BLaER1 treated with 17β-estradiol and CSF1 and Interleukin-3, amounts not matched to agents 10 nM and 100 nM (cell line): ENCODE measurements at regions not wholly inside any gene's neighbourhood (a gene's known extent, or its start where the extent isn't known, plus 50 kb on each side); places are given as distances from the start of the nearest gene placed in this dataset.

Source experiments
- H3K27ac ChIP-seq, 11 experiments: shearing (Covaris generic); formaldehyde crosslinking; 2 replicates each; pipeline ENCODE4 v1.8.1; 2022
- H3K27me3 ChIP-seq, 11 experiments: shearing (Covaris generic); formaldehyde crosslinking; 2 replicates each; pipeline ENCODE4 v1.8.1; 2022
- H3K36me3 ChIP-seq, 11 experiments: shearing (Covaris generic); formaldehyde crosslinking; 2 replicates each; pipeline ENCODE4 v1.8.1; 2022
- H3K4me1 ChIP-seq, 10 experiments: shearing (Covaris generic); formaldehyde crosslinking; 2 replicates each; pipeline ENCODE4 v1.8.1; 2022
- H3K4me2 ChIP-seq, 11 experiments: shearing (Covaris generic); formaldehyde crosslinking; 2 replicates each; pipeline ENCODE4 v1.8.1; 2022
- H3K4me3 ChIP-seq, 10 experiments: shearing (Covaris generic); formaldehyde crosslinking; 2 replicates each; pipeline ENCODE4 v1.8.1; 2022
- H3K9ac ChIP-seq, 11 experiments: shearing (Covaris generic); formaldehyde crosslinking; 2 replicates each; pipeline ENCODE4 v1.8.1; 2022
- H3K9me3 ChIP-seq, 11 experiments: shearing (Covaris generic); formaldehyde crosslinking; replicated peaks in 1 of 11; 2 replicates each; pipeline ENCODE4 v1.8.1; 2022
- H4K20me1 ChIP-seq, 11 experiments: shearing (Covaris generic); formaldehyde crosslinking; 2 replicates each; pipeline ENCODE4 v1.8.1; 2022
- Cebpa-rat ChIP-seq, 11 experiments: shearing (Covaris generic); IDR thresholded peaks; 2 replicates each; pipeline ENCODE4 v1.8.1; 2022

DNA sequence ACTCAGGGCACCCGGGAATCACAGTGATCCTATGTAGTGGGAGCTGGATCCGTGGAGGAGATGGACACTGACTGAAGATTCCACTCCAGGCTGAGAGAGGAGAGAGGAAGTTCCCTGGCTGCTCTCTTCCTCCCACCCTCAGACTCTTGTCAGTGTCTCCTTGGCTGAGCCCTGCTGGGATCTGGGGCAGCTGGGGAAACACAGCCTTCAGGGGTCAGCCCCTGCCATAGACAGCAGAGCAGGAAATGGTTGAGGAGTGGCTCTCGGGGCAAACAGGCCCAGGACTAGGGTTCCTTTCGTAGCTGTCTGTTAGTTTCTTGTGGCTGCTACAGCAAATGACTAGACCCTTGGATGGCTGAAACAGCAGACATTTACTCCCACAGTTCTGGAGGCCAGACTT, 174.4 kb upstream of the BMPER start:
- peaks cover 0 to 11% (median 6%) of the 10 kb centered on the region in 10 experiments; a peak in 11 of 20 replicates for H3K4me1 ChIP-seq
- no peak overlapping the region for H3K27ac ChIP-seq
- H3K9me3 ChIP-seq, result 0 out of 22 replicates have a peak, but pooled peaks cover 0 to 5% (median 0%) of the 10 kb centered on the region in 11 experiments
- H3K36me3 ChIP-seq, result no peaks in the 10 kb centered on the region
- H3K4me3 ChIP-seq, result no peak overlapping the region
- no peak overlapping the region for H3K9ac ChIP-seq
- no peaks in the 10 kb centered on the region for H4K20me1 ChIP-seq
- H3K4me2 ChIP-seq, result no peak overlapping the region
- H3K27me3 ChIP-seq, result no peaks in the 10 kb centered on the region
- TF ChIP-seq Cebpa-rat (IDR thresholded peaks at IDR 0.05), result no peak

DNA sequence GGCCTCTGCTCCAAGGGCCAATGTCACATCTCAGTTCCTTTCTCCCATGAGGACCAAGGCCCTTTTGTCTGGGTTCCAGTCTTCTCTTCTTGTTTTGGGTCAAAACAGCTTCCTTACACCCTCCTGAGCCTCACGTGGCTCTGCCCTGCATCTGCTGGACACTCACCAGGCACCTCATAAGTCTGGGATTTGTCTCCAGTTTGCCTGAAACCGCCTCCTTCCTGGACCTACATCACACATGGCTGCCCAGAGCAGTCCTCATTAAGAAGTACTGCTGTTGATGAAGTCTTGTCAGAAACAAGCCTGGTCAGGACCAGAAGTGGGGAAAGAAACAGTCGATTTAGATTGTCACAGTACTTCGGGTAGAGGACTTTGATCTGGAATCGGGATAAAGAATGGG, 173.4 kb upstream of the BMPER start:
- H3K4me3 ChIP-seq, result no peak overlapping the region
- TF ChIP-seq Cebpa-rat (IDR thresholded peaks at IDR 0.05), result no peak
- H3K9ac ChIP-seq, result no peak overlapping the region
- H3K4me1 ChIP-seq, result peaks cover 0 to 11% (median 6%) of the 10 kb centered on the region in 10 experiments; a peak in 11 of 20 replicates
- no peak overlapping the region for H3K4me2 ChIP-seq
- H3K27me3 ChIP-seq, result no peaks in the 10 kb centered on the region
- H3K9me3 ChIP-seq, result 0 out of 22 replicates have a peak, but pooled peaks cover 0 to 5% (median 0%) of the 10 kb centered on the region in 11 experiments
- no peaks in the 10 kb centered on the region for H3K36me3 ChIP-seq
- no peak overlapping the region for H3K27ac ChIP-seq
- H4K20me1 ChIP-seq, result no peaks in the 10 kb centered on the region

DNA sequence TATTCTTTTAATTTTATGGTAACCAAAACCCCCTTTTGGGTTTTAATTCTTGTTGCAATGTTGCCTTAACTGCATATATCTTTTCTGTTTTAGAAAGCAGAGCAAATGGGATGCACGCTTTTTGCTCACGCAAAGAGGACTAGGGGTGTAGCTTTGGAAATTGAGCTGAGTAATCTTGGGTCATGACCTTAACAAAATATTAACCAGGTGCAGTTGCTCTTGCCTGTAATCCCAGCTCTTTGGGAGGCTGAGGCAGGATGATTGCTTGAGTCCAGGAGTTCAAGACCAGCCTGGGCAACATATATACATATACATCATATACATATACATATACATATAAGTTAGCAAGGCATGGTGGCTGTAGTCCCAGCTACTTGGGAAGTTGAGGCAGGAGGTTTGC, 172.9 kb upstream of the BMPER start:
- no peak overlapping the region for H3K9ac ChIP-seq
- 0 out of 22 replicates have a peak, but pooled peaks cover 0 to 5% (median 0%) of the 10 kb centered on the region in 11 experiments for H3K9me3 ChIP-seq
- H3K36me3 ChIP-seq, result no peaks in the 10 kb centered on the region
- H3K4me2 ChIP-seq, result no peak overlapping the region
- H3K27ac ChIP-seq, result no peak overlapping the region
- no peak for TF ChIP-seq Cebpa-rat (IDR thresholded peaks at IDR 0.05)
- no peaks in the 10 kb centered on the region for H3K27me3 ChIP-seq
- no peaks in the 10 kb centered on the region for H4K20me1 ChIP-seq
- peaks cover 0 to 11% (median 6%) of the 10 kb centered on the region in 10 experiments; a peak in 11 of 20 replicates for H3K4me1 ChIP-seq
- H3K4me3 ChIP-seq, result no peak overlapping the region

GRCh38 chr7:33733870-33734650, 171.3 kb upstream of the BMPER start:
- no peak for TF ChIP-seq Cebpa-rat (IDR thresholded peaks at IDR 0.05)

DNA sequence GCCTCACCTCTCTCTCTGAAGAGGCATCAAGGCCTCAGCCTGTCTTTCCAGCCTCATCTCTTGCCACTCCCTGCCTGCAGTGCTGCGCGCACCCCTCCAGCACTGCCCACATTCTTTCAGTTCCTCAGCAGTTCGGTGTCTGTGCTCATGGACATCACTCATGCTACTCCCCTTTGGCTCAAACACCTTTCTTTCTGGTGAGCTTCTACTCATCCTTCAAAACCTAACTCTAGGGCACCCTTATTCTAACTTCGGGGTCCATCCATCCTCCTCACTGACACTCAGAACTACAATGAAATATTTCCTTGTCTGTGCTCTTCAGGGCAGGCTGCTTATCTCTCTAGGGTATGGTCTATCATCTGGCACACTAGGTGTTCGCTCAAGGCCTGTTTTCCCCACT, 169.9 kb upstream of the BMPER start:
- Histone ChIP-seq H3K4me3 (no peak overlapping the region), H3K36me3 (no peaks in the 10 kb centered on the region), H3K27me3 (no peaks in the 10 kb centered on the region), H3K9ac (no peak overlapping the region), H4K20me1 (no peaks in the 10 kb centered on the region), H3K9me3 (no peaks in the 10 kb centered on the region), H3K4me1 (no peaks in the 10 kb centered on the region), H3K4me2 (no peak overlapping the region), H3K27ac (no peak overlapping the region)
- TF ChIP-seq Cebpa-rat (IDR thresholded peaks at IDR 0.05), result no peak

More at GRCh38 chr7:33733870-33734650, 171.3 kb upstream of the BMPER start:
- Histone ChIP-seq H3K9me3 (0 out of 22 replicates have a peak, but pooled peaks cover 0 to 5% (median 0%) of the 10 kb centered on the region in 11 experiments), H3K4me1 (peaks cover 0 to 11% (median 6%) of the 10 kb centered on the region in 10 experiments; a peak in 11 of 20 replicates), H3K27me3 (no peaks in the 10 kb centered on the region), H3K9ac (no peak overlapping the region), H3K4me2 (no peak overlapping the region), H3K4me3 (no peak overlapping the region), H3K27ac (no peak overlapping the region), H3K36me3 (no peaks in the 10 kb centered on the region), H4K20me1 (no peaks in the 10 kb centered on the region)

DNA sequence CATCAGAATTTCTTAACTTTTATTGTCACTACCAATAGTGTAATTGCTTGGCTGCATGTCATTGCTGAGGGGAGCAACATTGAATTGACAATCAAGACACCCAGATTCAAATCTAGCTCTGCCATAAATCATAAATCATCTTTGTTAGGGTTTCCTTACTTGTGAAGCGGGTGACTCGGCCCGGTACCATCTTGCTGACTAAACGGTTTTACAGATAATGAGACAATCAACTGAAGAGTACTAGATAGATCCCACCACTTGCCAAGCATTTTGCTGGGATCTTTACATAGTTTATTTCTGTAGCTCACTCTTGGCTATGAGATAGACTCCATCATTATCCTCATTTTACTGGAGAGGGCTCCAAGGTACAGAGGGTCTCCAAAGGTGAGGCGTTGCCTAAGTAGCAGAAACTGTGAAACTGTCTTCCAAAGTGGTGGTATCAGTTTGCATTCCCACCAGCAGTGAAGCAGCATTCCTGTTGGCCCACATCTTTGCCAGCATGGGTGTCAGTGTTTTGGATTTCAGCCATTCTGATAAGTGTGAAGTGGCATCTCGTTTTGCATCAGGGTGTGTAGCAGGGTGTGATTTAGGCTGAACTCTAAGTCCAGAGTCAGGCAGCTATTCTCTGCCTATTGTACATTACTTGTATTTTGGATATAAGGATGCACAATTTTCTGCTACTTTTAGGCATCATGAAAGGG, 168.7 kb upstream of the BMPER start:
- Histone ChIP-seq H3K9ac (no peak overlapping the region), H3K9me3 (0 out of 22 replicates have a peak, but pooled peaks cover 0 to 4% (median 0%) of the 10 kb centered on the region in 11 experiments), H3K4me2 (no peak overlapping the region), H3K4me3 (no peak overlapping the region), H3K4me1 (no peaks in the 10 kb centered on the region), H3K36me3 (no peaks in the 10 kb centered on the region), H4K20me1 (no peaks in the 10 kb centered on the region), H3K27ac (no peak overlapping the region), H3K27me3 (no peaks in the 10 kb centered on the region)
- no peak for TF ChIP-seq Cebpa-rat (IDR thresholded peaks at IDR 0.05)

- Histone ChIP-seq H3K36me3 (no peaks in the 10 kb centered on the region), H3K9me3 (peaks cover 0 to 4% (median under 1%) of the 10 kb centered on the region in 11 experiments; a peak in 4 of 22 replicates), H3K4me3 (no peak overlapping the region), H3K9ac (no peak overlapping the region), H4K20me1 (no peaks in the 10 kb centered on the region), H3K27me3 (no peaks in the 10 kb centered on the region), H3K27ac (no peak overlapping the region), H3K4me1 (no peaks in the 10 kb centered on the region), H3K4me2 (no peak overlapping the region)
- no peak for TF ChIP-seq Cebpa-rat (IDR thresholded peaks at IDR 0.05)
Observed at GRCh38 chr7:33738260-33738935, 166.9 kb upstream of the BMPER start.

- Histone ChIP-seq H3K9me3 (peaks cover 6 to 13% (median 9%) of the 10 kb centered on the region in 11 experiments; a peak in 14 of 22 replicates), H3K27me3 (no peaks in the 10 kb centered on the region), H4K20me1 (no peaks in the 10 kb centered on the region), H3K36me3 (no peaks in the 10 kb centered on the region), H3K9ac (no peak overlapping the region), H3K27ac (no peak overlapping the region), H3K4me2 (no peak overlapping the region), H3K4me3 (no peak overlapping the region), H3K4me1 (no peaks in the 10 kb centered on the region)
- TF ChIP-seq Cebpa-rat (IDR thresholded peaks at IDR 0.05), result no peak
Observed at GRCh38 chr7:33739286-33739685, 166.1 kb upstream of the BMPER start.

DNA sequence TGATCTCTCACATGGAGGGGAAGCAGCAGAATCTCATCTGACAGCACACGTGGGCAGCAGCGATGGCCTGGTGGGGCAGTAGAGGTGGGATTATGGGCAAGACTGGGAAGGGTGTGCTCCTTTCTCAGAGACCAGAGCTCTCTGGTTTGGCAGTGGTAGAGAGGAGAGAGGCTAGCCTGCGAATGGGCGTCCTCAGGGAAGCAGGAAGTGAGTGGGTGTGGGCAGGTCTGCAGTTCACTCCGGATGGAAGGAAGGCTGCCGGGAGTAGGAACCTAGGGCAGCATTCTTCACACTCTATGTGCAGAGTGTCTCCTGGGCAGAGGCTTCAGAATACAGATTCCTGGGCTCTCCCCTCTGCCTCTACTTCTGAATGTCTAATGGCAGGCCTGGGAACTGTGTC, 162.8 kb upstream of the BMPER start:
- H3K4me3 ChIP-seq, result no peak overlapping the region
- no peak overlapping the region for H3K4me2 ChIP-seq
- H3K27ac ChIP-seq, result no peak overlapping the region
- no peaks in the 10 kb centered on the region for H3K4me1 ChIP-seq
- no peaks in the 10 kb centered on the region for H3K27me3 ChIP-seq
- H4K20me1 ChIP-seq, result no peaks in the 10 kb centered on the region
- no peak for TF ChIP-seq Cebpa-rat (IDR thresholded peaks at IDR 0.05)
- H3K9ac ChIP-seq, result no peak overlapping the region
- H3K9me3 ChIP-seq, result peaks cover 7 to 20% (median 10%) of the 10 kb centered on the region in 11 experiments; a peak in 14 of 22 replicates
- no peaks in the 10 kb centered on the region for H3K36me3 ChIP-seq
